HL-60 (cell line): ENCODE measurements at regions not wholly inside any gene's neighbourhood (a gene's known extent, or its start where the extent isn't known, plus 50 kb on each side); places are given as distances from the start of the nearest gene placed in this dataset.
"Not testable (repeated sequence)": the region's sequence is repeated elsewhere in the genome, so short reads cannot be mapped to it uniquely, and the experiment has no call there.

ENCODE experiments used
- DNase-seq, 2 experiments: peaks; one replicate each; pipeline ENCODE4 v3.0.0-alpha.2; 2010 to 2020; ENCODE audit warnings: low read depth in 1 of 2, low spot score in 1 of 2
- H3K27ac ChIP-seq: fragments of 250-450 bp; sonication (Bioruptor Pico); replicated peaks from 2 replicates; pipeline ENCODE4 v1.5.1; 2020; ENCODE audit warnings: mild to moderate bottlenecking, moderate library complexity
- H3K27me3 ChIP-seq: fragments of 250-450 bp; sonication (Bioruptor Pico); 2 replicates; pipeline ENCODE4 v1.5.1; 2021; ENCODE audit warnings: mild to moderate bottlenecking, moderate library complexity; ENCODE audit not compliant: insufficient read depth, poor library complexity, severe bottlenecking
- H3K4me3 ChIP-seq: replicated peaks from 2 replicates; pipeline ENCODE4 v1.5.1; 2011; ENCODE audit warnings: mild to moderate bottlenecking, control low read depth, low read length; ENCODE audit not compliant: insufficient read depth
- CTCF ChIP-seq: IDR thresholded peaks from one replicate; pipeline ENCODE4 v1.5.1; 2011; ENCODE audit warnings: low read length, control low read depth, inconsistent platforms; ENCODE audit not compliant: insufficient read depth
- GABPA ChIP-seq: IDR thresholded peaks from 2 replicates; pipeline ENCODE4 v1.6.1; 2012; ENCODE audit warnings: low read depth
- POLR2AphosphoS5 ChIP-seq: IDR thresholded peaks from 2 replicates; pipeline ENCODE4 v1.6.1; 2012; ENCODE audit warnings: low read depth
- REST ChIP-seq: IDR thresholded peaks from 2 replicates; pipeline ENCODE4 v1.6.1; 2012; ENCODE audit warnings: low read depth; ENCODE audit not compliant: insufficient replicate concordance
- SPI1 ChIP-seq: IDR thresholded peaks from 2 replicates; pipeline ENCODE4 v1.6.1; 2012; ENCODE audit warnings: low read depth, mild to moderate bottlenecking, borderline replicate concordance

- DNase-seq, result no peak
- Histone ChIP-seq H3K4me3 (no peak overlapping the region), H3K27ac (no peak overlapping the region), H3K27me3 (no peaks in the 10 kb centered on the region)
- TF ChIP-seq CTCF, result no peak
- peak; percentile 35; the same call in 1 of the 2 replicates for TF ChIP-seq SPI1
Observed at GRCh38 chr6:16822975-16823717, 61.9 kb upstream of the ATXN1 start.

GRCh38 chr6:16822529-16822928 lies 61.3 kb upstream of the ATXN1 start:
- DNase-seq, result no peak
- H3K27ac ChIP-seq, result no peak overlapping the region
- H3K27me3 ChIP-seq, result no peaks in the 10 kb centered on the region
- H3K4me3 ChIP-seq, result no peak overlapping the region
- TF ChIP-seq POLR2AphosphoS5, result no peak
- TF ChIP-seq CTCF, result no peak
- TF ChIP-seq REST, result no peak
- TF ChIP-seq SPI1, result no peak
- no peak for TF ChIP-seq GABPA

- H3K27ac ChIP-seq, result no peak overlapping the region
- no peak for TF ChIP-seq POLR2AphosphoS5
- no peak overlapping the region for H3K4me3 ChIP-seq
- DNase-seq, result no peak
- no peaks in the 10 kb centered on the region for H3K27me3 ChIP-seq
Observed at GRCh38 chr6:16821834-16822264, 60.6 kb upstream of the ATXN1 start.

- H3K4me3 ChIP-seq, H3K27me3 ChIP-seq, DNase-seq, H3K27ac ChIP-seq: not testable (repeated sequence)
Observed at GRCh38 chr6:16820262-16820661, 59.0 kb upstream of the ATXN1 start.

- no peak for TF ChIP-seq POLR2AphosphoS5
- TF ChIP-seq CTCF, result no peak
- TF ChIP-seq SPI1, result no peak
- no peak for TF ChIP-seq GABPA
- Histone ChIP-seq H3K4me3 (no peak overlapping the region), H3K27ac (no peak overlapping the region), H3K27me3 (no peaks in the 10 kb centered on the region)
- DNase-seq, result no peak
Observed at GRCh38 chr6:16819752-16820151, 58.5 kb upstream of the ATXN1 start.
